K562 (cell line): ENCODE measurements at regions not wholly inside any gene's neighbourhood (a gene's known extent, or its start where the extent isn't known, plus 50 kb on each side); places are given as distances from the start of the nearest gene placed in this dataset.

Source experiments
- ATAC-seq: fragments of 200-7000 bp; cut with Tn5 transposase; 3 replicates; pipeline ENCODE4 v1.9.1; 2020; ENCODE audit warnings: moderate library complexity
- BruUV-seq: library from RNA; stranded (reverse); fragments of 400-500 nt; replicated peaks from 2 replicates; lab custom pipeline; 2021; lab: Mats Ljungman, UMichigan
- CTCF ChIA-PET: fragments of 300-600 bp; formaldehyde crosslinking; extraction: SDS; loops from one replicate; lab custom pipeline; 2021; ENCODE audit warnings: low intra/inter-chr PET ratio; lab: Yijun Ruan, JAX
- POLR2A ChIA-PET: fragments of 300-600, 350-650 bp; sonication (Branson Sonifier 250); formaldehyde crosslinking; extraction: SDS; loops from one replicate; lab custom pipeline; 2021; ENCODE audit warnings: antibody characterized with exemption, inconsistent platforms; lab: Yijun Ruan, JAX
- DNase-seq, 4 experiments: peaks; one replicate each; pipeline versions ENCODE4 v3.0.0 to v3.0.0-alpha.2; 2011 to 2018; ENCODE audit warnings: low spot score in 3 of 4, mixed read lengths in 3 of 4; ENCODE audit errors: extremely low read depth in 1 of 4
- FAIRE-seq: peaks from 2 replicates; lab custom pipeline; 2011; peaks lifted over from hg19 to GRCh38; lab: Jason Lieb, UNC
- H2AFZ ChIP-seq: 2 replicates; pipeline ENCODE4 v1.6.0; 2011; ENCODE audit warnings: low read depth, low read length, control low read depth, inconsistent platforms
- H3K27ac ChIP-seq: fragments of 200-600 bp; 3 replicates; pipeline ENCODE4 v1.8.0; 2011; ENCODE audit warnings: low read depth, mild to moderate bottlenecking, control low read depth, inconsistent platforms, low read length, moderate library complexity, mixed read lengths; ENCODE audit errors: extremely low read depth
- H3K27me3 ChIP-seq, 2 experiments: fragments of 300-600 bp in 1 of 2; 2 replicates in 1 of 2; 3 replicates in 1 of 2; pipeline versions ENCODE4 v1.6.0 to v1.8.0; 2011; ENCODE audit warnings: inconsistent platforms in 2 of 2, low read length in 2 of 2, mild to moderate bottlenecking in 1 of 2, mixed read lengths in 1 of 2, moderate library complexity in 1 of 2; ENCODE audit not compliant: control insufficient read depth in 2 of 2, insufficient read depth in 2 of 2
- H3K36me3 ChIP-seq: fragments of 300-600 bp; 3 replicates; pipeline ENCODE4 v1.8.0; 2011; ENCODE audit warnings: mild to moderate bottlenecking, low read length, inconsistent platforms; ENCODE audit not compliant: control insufficient read depth, insufficient read depth
- H3K4me1 ChIP-seq, 2 experiments: fragments of 200-600 bp in 1 of 2; replicated peaks in 1 of 2; 2 replicates in 1 of 2; 3 replicates in 1 of 2; pipeline versions ENCODE4 v1.5.1 to v1.8.0; 2011; ENCODE audit warnings: inconsistent platforms in 2 of 2, low read length in 2 of 2, mild to moderate bottlenecking in 1 of 2, mixed read lengths in 1 of 2, moderate library complexity in 1 of 2; ENCODE audit not compliant: control insufficient read depth in 2 of 2, insufficient read depth in 2 of 2
- H3K4me2 ChIP-seq: 2 replicates; pipeline ENCODE4 v1.6.1; 2011; ENCODE audit warnings: low read length, control low read depth, inconsistent platforms, mixed read lengths; ENCODE audit not compliant: insufficient read depth
- H3K4me3 ChIP-seq: fragments of 200-600 bp; sonication (generic), shearing (Covaris generic); 2 replicates; pipeline ENCODE4 v1.5.1; 2016; ENCODE audit warnings: control low read depth, inconsistent platforms
- H3K79me2 ChIP-seq: fragments of 200-600 bp; 3 replicates; pipeline ENCODE4 v1.8.0; 2011; ENCODE audit warnings: low read length, inconsistent platforms; ENCODE audit not compliant: control insufficient read depth, insufficient read depth
- H3K9ac ChIP-seq, 2 experiments: 2 replicates each; pipeline versions ENCODE4 v1.6.0 to v1.6.1; 2011; ENCODE audit warnings: low read depth in 2 of 2, low read length in 2 of 2, control low read depth in 1 of 2, inconsistent platforms in 1 of 2, mild to moderate bottlenecking in 1 of 2, mixed read lengths in 1 of 2; ENCODE audit not compliant: insufficient read depth in 1 of 2
- H3K9me1 ChIP-seq: one replicate; pipeline ENCODE4 v1.6.0; 2011; ENCODE audit warnings: inconsistent platforms, mild to moderate bottlenecking, low read length, moderate library complexity; ENCODE audit not compliant: control insufficient read depth, insufficient read depth
- H3K9me3 ChIP-seq: replicated peaks from 2 replicates; pipeline ENCODE4 v1.5.1; 2011; ENCODE audit warnings: low read depth, low read length, inconsistent platforms; ENCODE audit not compliant: control insufficient read depth, insufficient read depth
- H4K20me1 ChIP-seq: replicated peaks from 2 replicates; pipeline ENCODE4 v1.6.1; 2011; ENCODE audit warnings: low read length, inconsistent platforms, mixed read lengths; ENCODE audit not compliant: control insufficient read depth, insufficient read depth
- E2F6 ChIP-seq, 2 experiments: IDR thresholded peaks; 2 replicates each; pipeline ENCODE4 v1.6.1; 2011; ENCODE audit warnings: borderline replicate concordance in 1 of 2, control low read depth in 1 of 2, low read depth in 1 of 2, low read length in 1 of 2, mild to moderate bottlenecking in 1 of 2, mixed read lengths in 1 of 2, moderate library complexity in 1 of 2; ENCODE audit not compliant: insufficient read depth in 1 of 2, insufficient read length in 1 of 2, poor library complexity in 1 of 2, severe bottlenecking in 1 of 2; ENCODE audit errors: extremely low read depth in 1 of 2
- RB1 ChIP-seq: fragments of 450-650 bp; IDR thresholded peaks from 2 replicates; pipeline ENCODE4 v1.6.1; 2017; ENCODE audit warnings: low read depth, mild to moderate bottlenecking
- SAFB ChIP-seq: fragments of 200-400 bp; formaldehyde crosslinking; IDR thresholded peaks from 2 replicates; pipeline ENCODE4 v1.6.1; 2017; ENCODE audit warnings: low read depth, low read length, borderline replicate concordance
- WGBS: fragments of 100-300 bp; shearing (Covaris generic); methylation state at CpG from one replicate; pipeline ENCODE4 v1.1.6; 2016; ENCODE audit warnings: low coverage, mixed read lengths; ENCODE audit not compliant: insufficient coverage; ENCODE audit errors: missing lambda C conversion rate; 5-methylcytosine and 5-hydroxymethylcytosine counted together
- in situ Hi-C: fragments of 300-500 bp; cut with MboI; formaldehyde crosslinking; loops from 4 replicates; pipeline ENCODE4 v1.15.0; 2018; ENCODE audit warnings: inconsistent platforms, mixed read lengths
- intact Hi-C: fragments of 100-400 bp; cut with micrococcal nuclease; formaldehyde crosslinking; loops from 2 replicates; pipeline ENCODE4 v1.14.2; 2022

GRCh38 chr2:15828576-15828975 lies 111.8 kb upstream of the MYCN start:
- TF ChIP-seq RB1 (no peak), E2F6 (IDR thresholded peaks at IDR 0.05; ENCODE audit: borderline replicate concordance in 1 of 2, extremely low read depth in 1 of 2, insufficient read depth in 1 of 2, insufficient read length in 1 of 2, low read depth in 1 of 2, low read length in 1 of 2, poor library complexity in 1 of 2, severe bottlenecking in 1 of 2) (no peak), SAFB (no peak)
- Histone ChIP-seq H3K27me3 (peaks cover 5 to 26% of the 10 kb centered on the region in 2 experiments; a peak in 2 of 5 replicates), H3K79me2 (no peaks in the 10 kb centered on the region), H2AFZ (no peak overlapping the region), H3K27ac (no peak overlapping the region), H3K4me1 (no peaks in the 10 kb centered on the region), H3K9ac (no peak overlapping the region), H3K4me2 (no peak overlapping the region), H3K9me3 (no peaks in the 10 kb centered on the region; the same call in 1 of the 2 replicates), H4K20me1 (0 out of 2 replicates have a peak, but pooled peaks cover 3% of the 10 kb centered on the region), H3K4me3 (no peak overlapping the region), H3K36me3 (no peaks in the 10 kb centered on the region), H3K9me1 (no peaks in the 10 kb centered on the region)
- 1% methylated on average over 5 of the region's 5 CpGs for WGBS
- ChIA-PET POLR2A (no interaction called here), CTCF (no interaction called here)
- intact Hi-C loops: no loop called here
- in situ Hi-C loops: no loop called here
- DNase-seq (no peak), FAIRE-seq (no peak), ATAC-seq (no peak)
- no TSS peak for BruUV-seq
